HUES64 (cell line): ENCODE measurements at regions not wholly inside any gene's neighbourhood (a gene's known extent, or its start where the extent isn't known, plus 50 kb on each side); places are given as distances from the start of the nearest gene placed in this dataset.

Experiments
- H3K27ac ChIP-seq: 2 replicates; pipeline ENCODE4 v1.7.0; 2013; ENCODE audit warnings: low read depth, low read length, inconsistent platforms
- H3K27me3 ChIP-seq: 2 replicates; pipeline ENCODE4 v1.6.1; 2013; ENCODE audit warnings: mild to moderate bottlenecking, low read length; ENCODE audit not compliant: insufficient read depth
- H3K36me3 ChIP-seq: 2 replicates; pipeline ENCODE4 v1.6.1; 2013; ENCODE audit warnings: mild to moderate bottlenecking, low read length; ENCODE audit not compliant: insufficient read depth
- H3K4me1 ChIP-seq: 2 replicates; pipeline ENCODE4 v1.6.1; 2013; ENCODE audit warnings: mild to moderate bottlenecking, low read length, moderate library complexity; ENCODE audit not compliant: insufficient read depth
- H3K4me3 ChIP-seq: 2 replicates; pipeline ENCODE4 v1.5.1; 2013; ENCODE audit warnings: mild to moderate bottlenecking, low read length, moderate library complexity
- H3K9ac ChIP-seq: 2 replicates; pipeline ENCODE4 v1.6.1; 2013; ENCODE audit warnings: mild to moderate bottlenecking, low read depth, low read length
- H3K9me3 ChIP-seq: 2 replicates; pipeline ENCODE4 v1.6.1; 2013; ENCODE audit warnings: low read depth, low read length; ENCODE audit not compliant: insufficient read depth
- WGBS: fragments of 150-250, 120-280 bp; methylation state at CpG from one replicate; pipeline ENCODE4 v1.1.7; 2013; ENCODE audit warnings: missing lambda C conversion rate; 5-methylcytosine and 5-hydroxymethylcytosine counted together

- H3K4me1 ChIP-seq, result peaks cover 31% of the 10 kb centered on the region
- H3K36me3 ChIP-seq, result no peaks in the 10 kb centered on the region
- no peak overlapping the region for H3K27ac ChIP-seq
- H3K4me3 ChIP-seq, result no peak overlapping the region
- no peaks in the 10 kb centered on the region for H3K9me3 ChIP-seq
- no peak overlapping the region for H3K9ac ChIP-seq
- no peaks in the 10 kb centered on the region for H3K27me3 ChIP-seq
- 98% methylated on average over 1 of the region's 1 CpG for WGBS
These were observed 285.7 kb upstream of the SALL1 start for GRCh38 chr16:51436742-51437141.

GRCh38 chr16:51434567-51435198 is 283.6 kb upstream of the SALL1 start:
- H3K4me1 ChIP-seq, result peaks cover 20% of the 10 kb centered on the region
- no peak overlapping the region for H3K27ac ChIP-seq
- H3K27me3 ChIP-seq, result no peaks in the 10 kb centered on the region
- no peaks in the 10 kb centered on the region for H3K36me3 ChIP-seq
- no peak overlapping the region for H3K4me3 ChIP-seq
- H3K9me3 ChIP-seq, result no peaks in the 10 kb centered on the region
- WGBS, result 76% methylated on average over 6 of the region's 9 CpGs
- no peak overlapping the region for H3K9ac ChIP-seq

- WGBS, result 62% methylated on average over 3 of the region's 3 CpGs
- no peak overlapping the region for H3K27ac ChIP-seq
These were observed 282.5 kb upstream of the SALL1 start for GRCh38 chr16:51433599-51433998.

GRCh38 chr16:51431517-51432241 is 280.6 kb upstream of the SALL1 start:
- no peaks in the 10 kb centered on the region for H3K36me3 ChIP-seq
- H3K27me3 ChIP-seq, result no peaks in the 10 kb centered on the region
- H3K4me3 ChIP-seq, result no peak overlapping the region
- H3K9me3 ChIP-seq, result no peaks in the 10 kb centered on the region
- peaks cover 16% of the 10 kb centered on the region; the same call in 1 of the 2 replicates for H3K4me1 ChIP-seq
- H3K27ac ChIP-seq, result no peak overlapping the region
- H3K9ac ChIP-seq, result no peak overlapping the region
- WGBS, result 90% methylated on average over 9 of the region's 9 CpGs

More at GRCh38 chr16:51433599-51433998, 282.5 kb upstream of the SALL1 start:
- Histone ChIP-seq H3K36me3 (no peaks in the 10 kb centered on the region), H3K9me3 (no peaks in the 10 kb centered on the region), H3K4me1 (peaks cover 10% of the 10 kb centered on the region), H3K27me3 (no peaks in the 10 kb centered on the region), H3K4me3 (no peak overlapping the region), H3K9ac (no peak overlapping the region)

GRCh38 chr16:51430716-51431369 is 279.8 kb upstream of the SALL1 start:
- Histone ChIP-seq H3K27ac (no peak overlapping the region), H3K9me3 (no peaks in the 10 kb centered on the region)
- 84% methylated on average over 3 of the region's 3 CpGs for WGBS

GRCh38 chr16:51429041-51429440 is 278.0 kb upstream of the SALL1 start:
- 100% methylated on average over 1 of the region's 2 CpGs for WGBS

More at GRCh38 chr16:51430716-51431369, 279.8 kb upstream of the SALL1 start:
- no peak overlapping the region for H3K9ac ChIP-seq
- no peak overlapping the region for H3K4me3 ChIP-seq
- H3K36me3 ChIP-seq, result no peaks in the 10 kb centered on the region
- no peaks in the 10 kb centered on the region for H3K27me3 ChIP-seq
- H3K4me1 ChIP-seq, result peaks cover 24% of the 10 kb centered on the region

GRCh38 chr16:51427085-51427484 is 276.0 kb upstream of the SALL1 start:
- Histone ChIP-seq H3K27me3 (no peaks in the 10 kb centered on the region), H3K27ac (no peak overlapping the region), H3K4me1 (peaks cover 25% of the 10 kb centered on the region), H3K36me3 (no peaks in the 10 kb centered on the region), H3K4me3 (no peak overlapping the region), H3K9ac (no peak overlapping the region), H3K9me3 (no peaks in the 10 kb centered on the region)
- 81% methylated on average over 1 of the region's 1 CpG for WGBS

More at GRCh38 chr16:51429041-51429440, 278.0 kb upstream of the SALL1 start:
- Histone ChIP-seq H3K4me3 (no peak overlapping the region), H3K9ac (no peak overlapping the region), H3K27me3 (no peaks in the 10 kb centered on the region), H3K4me1 (peaks cover 25% of the 10 kb centered on the region), H3K27ac (no peak overlapping the region), H3K9me3 (no peaks in the 10 kb centered on the region), H3K36me3 (no peaks in the 10 kb centered on the region)

GRCh38 chr16:51426276-51426675 is 275.2 kb upstream of the SALL1 start:
- Histone ChIP-seq H3K4me1 (peaks cover 21% of the 10 kb centered on the region), H3K9me3 (no peaks in the 10 kb centered on the region), H3K36me3 (no peaks in the 10 kb centered on the region), H3K27me3 (no peaks in the 10 kb centered on the region), H3K4me3 (no peak overlapping the region), H3K9ac (no peak overlapping the region), H3K27ac (peak overlapping the region; percentile 48; the same call in 1 of the 2 replicates)
- WGBS, result 29% methylated on average over 5 of the region's 5 CpGs

- H3K36me3 ChIP-seq, result no peaks in the 10 kb centered on the region
- no peak overlapping the region for H3K27ac ChIP-seq
- H3K9ac ChIP-seq, result no peak overlapping the region
- no peaks in the 10 kb centered on the region for H3K9me3 ChIP-seq
- WGBS, result 91% methylated on average over 2 of the region's 2 CpGs
- H3K27me3 ChIP-seq, result peaks cover 3% of the 10 kb centered on the region; the same call in 1 of the 2 replicates
- no peak overlapping the region for H3K4me3 ChIP-seq
- no peaks in the 10 kb centered on the region; the same call in 1 of the 2 replicates for H3K4me1 ChIP-seq
These were observed 269.2 kb upstream of the SALL1 start for GRCh38 chr16:51420247-51420646.

GRCh38 chr16:51419768-51420167 is 268.7 kb upstream of the SALL1 start:
- Histone ChIP-seq H3K4me3 (no peak overlapping the region), H3K36me3 (no peaks in the 10 kb centered on the region), H3K9me3 (no peaks in the 10 kb centered on the region), H3K27me3 (peaks cover 3% of the 10 kb centered on the region; the same call in 1 of the 2 replicates), H3K9ac (no peak overlapping the region), H3K27ac (no peak overlapping the region), H3K4me1 (no peaks in the 10 kb centered on the region; the same call in 1 of the 2 replicates)
- 91% methylated on average over 2 of the region's 2 CpGs for WGBS

- H3K27me3 ChIP-seq, result peaks cover 3% of the 10 kb centered on the region; the same call in 1 of the 2 replicates
- H3K9me3 ChIP-seq, result no peaks in the 10 kb centered on the region
- H3K27ac ChIP-seq, result no peak overlapping the region
- no peak overlapping the region for H3K9ac ChIP-seq
- no peaks in the 10 kb centered on the region for H3K36me3 ChIP-seq
- H3K4me1 ChIP-seq, result no peaks in the 10 kb centered on the region; the same call in 1 of the 2 replicates
- no peak overlapping the region for H3K4me3 ChIP-seq
- 95% methylated on average over 5 of the region's 6 CpGs for WGBS
These were observed 267.2 kb upstream of the SALL1 start for GRCh38 chr16:51418258-51418657.
